ENCODE measurements at regions not wholly inside any gene's neighbourhood (a gene's known extent, or its start where the extent isn't known, plus 50 kb on each side); places are given as distances from the start of the nearest gene placed in this dataset.

GRCh38 chr18:56217406-56217805 is 421.0 kb downstream of the TXNL1 start:
- Histone ChIP-seq H2AFZ (ENCODE audit: low read depth, low read length, severe bottlenecking) (no peak overlapping the region), H3F3A (ENCODE audit: insufficient read depth) (no peaks in the 10 kb centered on the region), H3K36me3 (ENCODE audit: low read length) (no peaks in the 10 kb centered on the region), H3K9ac (ENCODE audit: low read length) (no peak overlapping the region), H3K4me3 (ENCODE audit: insufficient read depth, low read length, poor library complexity, severe bottlenecking) (no peak overlapping the region), H3K4me2 (ENCODE audit: low read depth, low read length, poor library complexity, severe bottlenecking) (no peak overlapping the region), H3K27ac (ENCODE audit: low read depth, low read length) (no peak overlapping the region), H3K79me2 (ENCODE audit: insufficient read depth, low read length) (no peaks in the 10 kb centered on the region), H3K9me3 (ENCODE audit: insufficient read depth, low read length) (no peaks in the 10 kb centered on the region), H3K27me3 (ENCODE audit: low read length) (no peaks in the 10 kb centered on the region), H4K20me1 (ENCODE audit: low read depth, low read length) (no peaks in the 10 kb centered on the region), H3K9me2 (replicated peaks; ENCODE audit: insufficient read depth, low read length) (no peaks in the 10 kb centered on the region)
- no peak for TF ChIP-seq CTCF (IDR thresholded peaks at IDR 0.05; ENCODE audit: insufficient read depth, low read length, poor library complexity, severe bottlenecking)
- no peak for TF ChIP-seq EZH2phosphoT487 (conservative IDR thresholded peaks at IDR 0.05; ENCODE audit: low read length)

- H2AFZ ChIP-seq (ENCODE audit: low read depth, low read length, severe bottlenecking): no peak overlapping the region
- no peaks in the 10 kb centered on the region for H3F3A ChIP-seq (ENCODE audit: insufficient read depth)
- no peak overlapping the region for H3K4me2 ChIP-seq (ENCODE audit: low read depth, low read length, poor library complexity, severe bottlenecking)
- H3K36me3 ChIP-seq (ENCODE audit: low read length): no peaks in the 10 kb centered on the region
- no peak for TF ChIP-seq EZH2phosphoT487 (conservative IDR thresholded peaks at IDR 0.05; ENCODE audit: low read length)
- no peak for TF ChIP-seq CTCF (IDR thresholded peaks at IDR 0.05; ENCODE audit: insufficient read depth, low read length, poor library complexity, severe bottlenecking)
- H3K9ac ChIP-seq (ENCODE audit: low read length): no peak overlapping the region
- H3K27me3 ChIP-seq (ENCODE audit: low read length): no peaks in the 10 kb centered on the region
- no peaks in the 10 kb centered on the region for H3K9me2 ChIP-seq (replicated peaks; ENCODE audit: insufficient read depth, low read length)
- no peaks in the 10 kb centered on the region for H4K20me1 ChIP-seq (ENCODE audit: low read depth, low read length)
- H3K9me3 ChIP-seq (ENCODE audit: insufficient read depth, low read length): no peaks in the 10 kb centered on the region
- no peaks in the 10 kb centered on the region for H3K79me2 ChIP-seq (ENCODE audit: insufficient read depth, low read length)
- H3K4me3 ChIP-seq (ENCODE audit: insufficient read depth, low read length, poor library complexity, severe bottlenecking): no peak overlapping the region
- no peak overlapping the region for H3K27ac ChIP-seq (ENCODE audit: low read depth, low read length)
These were observed 423.7 kb downstream of the TXNL1 start for GRCh38 chr18:56214706-56215105.

GRCh38 chr18:56210520-56210919 is 427.9 kb downstream of the TXNL1 start:
- Histone ChIP-seq H3K27me3 (ENCODE audit: low read length) (no peaks in the 10 kb centered on the region), H3F3A (ENCODE audit: insufficient read depth) (no peaks in the 10 kb centered on the region), H3K9ac (ENCODE audit: low read length) (no peak overlapping the region), H3K36me3 (ENCODE audit: low read length) (no peaks in the 10 kb centered on the region), H3K9me3 (ENCODE audit: insufficient read depth, low read length) (no peaks in the 10 kb centered on the region), H3K27ac (ENCODE audit: low read depth, low read length) (no peak overlapping the region), H3K9me2 (replicated peaks; ENCODE audit: insufficient read depth, low read length) (no peaks in the 10 kb centered on the region), H3K4me2 (ENCODE audit: low read depth, low read length, poor library complexity, severe bottlenecking) (no peak overlapping the region), H3K79me2 (ENCODE audit: insufficient read depth, low read length) (no peaks in the 10 kb centered on the region), H2AFZ (ENCODE audit: low read depth, low read length, severe bottlenecking) (no peak overlapping the region), H4K20me1 (ENCODE audit: low read depth, low read length) (no peaks in the 10 kb centered on the region), H3K4me3 (ENCODE audit: insufficient read depth, low read length, poor library complexity, severe bottlenecking) (no peak overlapping the region)
- TF ChIP-seq CTCF (IDR thresholded peaks at IDR 0.05; ENCODE audit: insufficient read depth, low read length, poor library complexity, severe bottlenecking): no peak
- no peak for TF ChIP-seq EZH2phosphoT487 (conservative IDR thresholded peaks at IDR 0.05; ENCODE audit: low read length)

Data from SU-DHL-6 (cell line).